Cardiac muscle cell (in vitro differentiated cells and primary cell): ENCODE measurements at regions not wholly inside any gene's neighbourhood (a gene's known extent, or its start where the extent isn't known, plus 50 kb on each side); places are given as distances from the start of the nearest gene placed in this dataset.

Source experiments
- DNase-seq, 2 donors: peaks; one replicate each; pipeline versions ENCODE4 v3.0.0 to v3.0.0-alpha.2; 2010 to 2017; ENCODE audit warnings: low read depth in 1 of 2, low spot score in 1 of 2
- H3K27ac ChIP-seq: fragments of 200-600 bp; sonication (generic); 2 replicates; pipeline ENCODE4 v1.5.1; 2016
- H3K27me3 ChIP-seq: fragments of 200-600 bp; sonication (generic); 2 replicates; pipeline ENCODE4 v1.6.0; 2016; ENCODE audit warnings: control low read depth
- H3K36me3 ChIP-seq: fragments of 200-600 bp; sonication (generic); 2 replicates; pipeline ENCODE4 v1.5.1; 2016; ENCODE audit warnings: control low read depth
- H3K4me1 ChIP-seq: fragments of 200-600 bp; sonication (generic); 2 replicates; pipeline ENCODE4 v1.8.1; 2017; ENCODE audit warnings: low read depth, mild to moderate bottlenecking, mixed run types
- H3K4me3 ChIP-seq: fragments of 200-600 bp; sonication (generic); 2 replicates; pipeline ENCODE4 v1.5.1; 2016; ENCODE audit warnings: mild to moderate bottlenecking
- H3K9me3 ChIP-seq: fragments of 200-600 bp; sonication (generic); 2 replicates; pipeline ENCODE4 v1.5.1; 2017; ENCODE audit warnings: low read depth, mild to moderate bottlenecking, control low read depth
- CTCF ChIP-seq: IDR thresholded peaks from 2 replicates; pipeline ENCODE4 v1.5.1; 2012; ENCODE audit warnings: low read depth, mild to moderate bottlenecking, low read length

- TF ChIP-seq CTCF, result no peak
- H3K27me3 ChIP-seq, result no peaks in the 10 kb centered on the region
These were observed 152.8 kb downstream of the FSIP2 start for GRCh38 chr2:185891403-185891802.

DNA sequence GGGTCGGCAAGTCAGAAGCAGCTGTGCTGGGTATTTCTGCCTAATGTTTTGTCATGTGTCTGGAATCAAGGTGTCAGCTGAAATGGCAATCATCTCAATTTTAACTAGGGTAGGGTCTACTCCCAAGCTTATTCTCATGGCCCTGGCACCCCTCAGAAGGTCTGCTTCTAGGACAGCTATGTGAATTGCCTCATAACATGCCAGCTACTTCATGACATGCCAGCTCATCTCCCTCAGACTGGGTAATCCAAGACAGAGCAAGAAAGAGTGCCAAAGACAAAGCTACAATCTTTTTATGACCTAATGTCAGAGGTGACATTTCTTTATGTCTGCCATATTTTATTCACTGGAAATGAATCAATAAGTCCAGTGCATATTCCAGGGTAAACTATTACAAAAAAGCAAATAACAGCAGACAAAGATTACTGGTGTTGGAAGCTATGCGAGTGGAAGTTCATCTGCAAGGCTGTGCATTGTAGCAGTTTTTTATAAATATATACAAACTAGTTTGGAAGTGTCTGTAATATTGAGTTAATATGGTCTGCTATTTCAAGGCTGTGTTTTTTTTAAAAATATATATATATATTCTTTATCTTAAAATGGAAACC is 153.3 kb downstream of the FSIP2 start:
- no peak for TF ChIP-seq CTCF
- H3K4me1 ChIP-seq, result no peaks in the 10 kb centered on the region
- H3K36me3 ChIP-seq, result no peaks in the 10 kb centered on the region
- no peak overlapping the region for H3K4me3 ChIP-seq
- no peak overlapping the region for H3K27ac ChIP-seq
- no peaks in the 10 kb centered on the region for H3K27me3 ChIP-seq
- no peak for DNase-seq
- H3K9me3 ChIP-seq, result no peaks in the 10 kb centered on the region

More at GRCh38 chr2:185891403-185891802, 152.8 kb downstream of the FSIP2 start:
- Histone ChIP-seq H3K4me3 (no peak overlapping the region), H3K9me3 (no peaks in the 10 kb centered on the region), H3K4me1 (no peaks in the 10 kb centered on the region), H3K36me3 (no peaks in the 10 kb centered on the region), H3K27ac (no peak overlapping the region)
- no peak for DNase-seq

DNA sequence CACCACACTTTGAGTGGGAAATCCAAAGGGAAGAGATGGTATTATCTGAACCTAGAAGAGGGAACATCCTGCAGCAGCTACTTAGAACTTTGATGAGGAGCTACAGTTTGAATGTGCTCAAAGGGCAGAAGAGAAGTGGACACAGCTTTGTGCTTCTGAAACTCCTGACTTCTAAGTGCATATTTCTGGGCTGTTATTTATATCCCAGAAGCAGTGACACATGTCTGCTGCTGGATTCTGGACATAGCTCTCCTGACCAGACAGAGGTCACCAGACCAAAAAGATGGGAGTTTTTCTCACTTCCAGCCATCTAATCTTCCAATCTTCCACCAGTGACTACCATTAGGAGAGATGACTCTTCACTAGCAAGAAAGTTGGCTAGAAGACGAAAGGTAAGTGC is 153.9 kb downstream of the FSIP2 start:
- Histone ChIP-seq H3K4me3 (no peak overlapping the region), H3K36me3 (no peaks in the 10 kb centered on the region), H3K9me3 (no peaks in the 10 kb centered on the region), H3K4me1 (no peaks in the 10 kb centered on the region), H3K27ac (no peak overlapping the region), H3K27me3 (no peaks in the 10 kb centered on the region)
- DNase-seq, result no peak
- TF ChIP-seq CTCF, result no peak

DNA sequence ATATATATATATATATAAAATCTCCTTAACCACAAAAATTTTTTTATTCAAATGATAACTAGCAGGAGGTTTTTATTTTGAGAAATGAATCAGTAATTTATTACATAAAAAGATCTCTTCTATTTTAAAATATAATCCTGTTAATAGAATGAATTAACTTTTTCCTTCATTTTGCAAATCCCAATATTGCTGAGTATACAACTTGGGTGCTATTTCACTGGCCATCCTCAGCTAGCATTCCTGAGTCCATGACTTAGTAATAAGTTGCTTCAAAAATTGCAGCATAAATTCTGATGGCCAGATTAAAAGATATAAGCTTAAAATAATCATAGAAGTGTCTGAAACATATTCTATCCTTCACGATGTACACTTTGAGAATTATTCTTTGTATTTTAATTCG is 155.6 kb downstream of the FSIP2 start:
- Histone ChIP-seq H3K4me3 (no peak overlapping the region), H3K36me3 (no peaks in the 10 kb centered on the region), H3K9me3 (no peaks in the 10 kb centered on the region), H3K27me3 (no peaks in the 10 kb centered on the region), H3K27ac (no peak overlapping the region), H3K4me1 (no peaks in the 10 kb centered on the region)
- no peak for DNase-seq
- no peak for TF ChIP-seq CTCF

DNA sequence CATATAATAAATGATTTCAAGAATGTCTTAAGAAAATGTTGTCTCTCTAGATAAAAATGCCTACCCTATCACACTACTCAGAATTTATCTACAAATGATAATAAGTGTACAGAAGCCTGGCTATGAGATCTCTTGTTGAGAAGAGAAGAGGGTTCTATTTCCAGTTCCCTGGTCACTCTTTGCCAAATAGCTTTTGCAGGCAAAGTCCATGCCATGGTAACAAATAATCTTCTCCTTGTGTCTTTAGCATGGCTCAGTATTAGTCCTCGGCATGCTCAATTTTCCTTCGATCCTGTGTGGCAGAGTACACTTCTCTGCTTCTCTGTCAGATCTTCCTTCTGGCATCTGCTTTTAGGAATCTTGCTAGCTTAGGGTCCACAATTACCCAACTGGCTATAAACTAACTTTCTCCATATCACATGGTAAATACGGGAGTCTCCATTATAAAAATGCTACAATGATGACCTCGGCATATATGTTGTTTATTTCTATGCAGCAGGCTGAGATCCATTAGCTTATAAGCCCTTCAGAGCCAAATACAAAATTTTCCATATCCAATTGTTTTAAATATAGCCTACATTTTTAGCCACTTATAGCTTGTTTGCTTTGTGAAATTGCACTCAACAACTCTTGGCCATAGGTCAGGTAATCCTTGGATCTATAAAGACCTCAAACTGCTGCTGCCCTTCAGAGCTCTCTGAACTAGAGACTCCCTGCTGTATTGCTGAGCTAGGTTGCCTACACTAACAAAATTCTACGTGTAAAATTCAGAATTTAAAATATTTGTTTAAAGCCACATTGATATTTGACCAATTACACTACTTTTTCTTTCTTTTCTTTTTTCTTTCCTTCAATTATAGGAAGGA is 157.5 kb downstream of the FSIP2 start:
- Histone ChIP-seq H3K4me1 (no peaks in the 10 kb centered on the region), H3K27me3 (no peaks in the 10 kb centered on the region), H3K4me3 (no peak overlapping the region), H3K27ac (no peak overlapping the region), H3K36me3 (no peaks in the 10 kb centered on the region), H3K9me3 (no peaks in the 10 kb centered on the region)
- no peak for DNase-seq
- no peak for TF ChIP-seq CTCF
